ENCODE measurements at regions not wholly inside any gene's neighbourhood (a gene's known extent, or its start where the extent isn't known, plus 50 kb on each side); places are given as distances from the start of the nearest gene placed in this dataset.
"Not testable (repeated sequence)": the region's sequence is repeated elsewhere in the genome, so short reads cannot be mapped to it uniquely, and the experiment has no call there.

GRCh38 chr9:78438211-78438610 is 141.3 kb downstream of the PSAT1 start:
- DNase-seq (ENCODE audit: low read depth in 2 of 2) = no peak

GRCh38 chr9:78438780-78439179 is 141.9 kb downstream of the PSAT1 start:
- DNase-seq (ENCODE audit: low read depth in 2 of 2) = no peak

- peak; percentile 12 to 15 for DNase-seq (ENCODE audit: low read depth in 2 of 2)
Observed at GRCh38 chr9:78439190-78439865, 142.4 kb downstream of the PSAT1 start.

- DNase-seq (ENCODE audit: low read depth in 2 of 2) = no peak
Observed at GRCh38 chr9:78439866-78440830, 143.2 kb downstream of the PSAT1 start.

GRCh38 chr9:78441396-78441795 is 144.5 kb downstream of the PSAT1 start:
- DNase-seq (ENCODE audit: low read depth in 2 of 2) = no peak

- no peak for DNase-seq (ENCODE audit: low read depth in 2 of 2)
Observed at GRCh38 chr9:78441822-78442431, 145.0 kb downstream of the PSAT1 start.

- DNase-seq (ENCODE audit: low read depth in 2 of 2) = not testable (repeated sequence)
Observed at GRCh38 chr9:78442577-78442976, 145.7 kb downstream of the PSAT1 start.

GRCh38 chr9:78443946-78444345 is 147.0 kb downstream of the PSAT1 start:
- DNase-seq (ENCODE audit: low read depth in 2 of 2) = no peak

GRCh38 chr9:78448960-78449673 is 152.2 kb downstream of the PSAT1 start:
- no peak for DNase-seq (ENCODE audit: low read depth in 2 of 2)

GRCh38 chr9:78453450-78453849 is 156.5 kb downstream of the PSAT1 start:
- DNase-seq (ENCODE audit: low read depth in 2 of 2) = no peak

GRCh38 chr9:78462611-78463010 is 165.7 kb downstream of the PSAT1 start:
- DNase-seq (ENCODE audit: low read depth in 2 of 2) = no peak

- DNase-seq (ENCODE audit: low read depth in 2 of 2) = no peak
Observed at GRCh38 chr9:78463750-78464149, 166.8 kb downstream of the PSAT1 start.

GRCh38 chr9:78468231-78468630 is 171.3 kb downstream of the PSAT1 start:
- no peak for DNase-seq (ENCODE audit: low read depth in 2 of 2)

GRCh38 chr9:78468974-78469576 is 172.2 kb downstream of the PSAT1 start:
- DNase-seq (ENCODE audit: low read depth in 2 of 2) = no peak

GRCh38 chr9:78470216-78470615 is 173.3 kb downstream of the PSAT1 start:
- DNase-seq (ENCODE audit: low read depth in 2 of 2) = no peak

GRCh38 chr9:78470741-78471140 is 173.8 kb downstream of the PSAT1 start:
- no peak for DNase-seq (ENCODE audit: low read depth in 2 of 2)

GRCh38 chr9:78472111-78472510 is 175.2 kb downstream of the PSAT1 start:
- DNase-seq (ENCODE audit: low read depth in 2 of 2) = no peak

- DNase-seq (ENCODE audit: low read depth in 2 of 2) = no peak
Observed at GRCh38 chr9:78479441-78479840, 182.5 kb downstream of the PSAT1 start.

GRCh38 chr9:78486661-78487060 is 189.7 kb downstream of the PSAT1 start:
- no peak for DNase-seq (ENCODE audit: low read depth in 2 of 2)

GRCh38 chr9:78490231-78490630 is 193.3 kb downstream of the PSAT1 start:
- no peak for DNase-seq (ENCODE audit: low read depth in 2 of 2)

GRCh38 chr9:78491402-78491801 is 194.5 kb downstream of the PSAT1 start:
- DNase-seq (ENCODE audit: low read depth in 2 of 2) = no peak
